ENCODE measurements at regions not wholly inside any gene's neighbourhood (a gene's known extent, or its start where the extent isn't known, plus 50 kb on each side); places are given as distances from the start of the nearest gene placed in this dataset.

DNA sequence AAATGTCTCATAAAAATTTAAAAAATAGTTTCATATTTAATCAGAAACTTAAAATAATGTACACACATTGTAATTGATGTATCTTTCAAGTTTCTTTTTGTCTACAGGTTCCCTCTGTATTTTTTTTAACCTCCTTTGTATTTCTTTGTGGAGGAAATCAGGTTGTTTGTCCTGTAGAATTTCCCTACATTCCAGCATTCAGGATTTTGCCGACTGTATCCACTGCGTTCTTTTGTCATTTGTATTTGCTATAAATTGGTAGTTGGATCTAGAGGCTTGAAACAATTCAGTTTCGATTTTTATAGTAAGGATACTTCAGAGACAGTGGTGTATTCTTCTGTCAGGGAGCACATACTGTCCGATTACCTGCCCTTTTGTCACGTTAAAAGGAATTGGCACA, 367.2 kb downstream of the SOX2 start:
- Histone ChIP-seq H3K27me3 (ENCODE audit: control insufficient read depth, insufficient read depth, low read length) (no peaks in the 10 kb centered on the region), H3K4me3 (ENCODE audit: low read length) (no peak overlapping the region), H3K36me3 (ENCODE audit: control insufficient read depth, insufficient read depth, low read length) (no peaks in the 10 kb centered on the region), H3K27ac (ENCODE audit: low read length) (no peak overlapping the region), H3K9me3 (replicated peaks; ENCODE audit: control insufficient read depth, low read depth, low read length) (no peaks in the 10 kb centered on the region), H3K4me1 (ENCODE audit: control insufficient read depth, insufficient read depth, low read length) (no peaks in the 10 kb centered on the region)
- WGBS (ENCODE audit: insufficient coverage): no CpG with 5 or more reads among the region's 5 CpGs
- no peak for DNase-seq

DNA sequence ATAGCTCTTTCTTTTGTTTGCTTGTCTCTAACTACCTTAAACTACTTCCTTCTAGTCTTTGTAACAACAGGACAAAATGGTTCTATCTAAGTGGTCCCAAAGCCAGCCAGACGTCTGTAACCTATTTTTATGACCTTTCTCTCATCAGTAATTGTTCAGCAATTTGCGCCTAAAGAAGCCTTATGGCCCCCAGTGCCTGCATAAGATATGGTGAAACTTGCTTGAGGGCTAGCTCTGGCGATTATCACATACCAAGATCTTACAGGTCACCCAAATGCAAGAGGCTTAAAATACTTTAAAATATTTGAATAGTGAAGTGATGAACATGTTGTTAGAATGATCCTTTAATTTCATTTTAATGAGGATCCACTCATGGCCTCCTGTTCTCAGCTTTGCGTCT, 369.4 kb downstream of the SOX2 start:
- no peak overlapping the region for H3K27ac ChIP-seq (ENCODE audit: low read length)
- no peaks in the 10 kb centered on the region for H3K4me1 ChIP-seq (ENCODE audit: control insufficient read depth, insufficient read depth, low read length)
- WGBS (ENCODE audit: insufficient coverage): no CpG with 5 or more reads among the region's 4 CpGs
- H3K9me3 ChIP-seq (replicated peaks; ENCODE audit: control insufficient read depth, low read depth, low read length): no peaks in the 10 kb centered on the region
- no peak for DNase-seq
- H3K27me3 ChIP-seq (ENCODE audit: control insufficient read depth, insufficient read depth, low read length): no peaks in the 10 kb centered on the region
- H3K4me3 ChIP-seq (ENCODE audit: low read length): no peak overlapping the region
- no peaks in the 10 kb centered on the region for H3K36me3 ChIP-seq (ENCODE audit: control insufficient read depth, insufficient read depth, low read length)

DNA sequence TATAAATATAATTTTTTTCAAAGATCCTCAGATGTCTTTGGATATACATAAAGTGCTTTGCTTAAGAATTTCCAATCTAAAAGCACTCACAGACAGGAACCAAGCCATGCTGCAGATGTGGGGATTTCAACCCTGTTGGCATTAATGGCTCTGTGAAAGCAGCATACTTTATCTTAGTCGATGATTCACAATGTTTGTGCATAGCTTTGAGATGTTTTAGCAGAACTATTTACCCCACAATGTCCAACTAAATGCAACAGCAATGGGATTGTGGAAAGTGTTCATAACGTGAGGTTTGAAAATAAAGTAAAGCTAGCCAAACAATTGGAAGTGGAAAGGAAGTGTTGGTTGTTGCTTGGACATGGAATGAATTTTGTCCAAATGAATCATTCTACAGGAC, 371.4 kb downstream of the SOX2 start:
- DNase-seq: no peak
- no CpG with 5 or more reads among the region's 2 CpGs for WGBS (ENCODE audit: insufficient coverage)

DNA sequence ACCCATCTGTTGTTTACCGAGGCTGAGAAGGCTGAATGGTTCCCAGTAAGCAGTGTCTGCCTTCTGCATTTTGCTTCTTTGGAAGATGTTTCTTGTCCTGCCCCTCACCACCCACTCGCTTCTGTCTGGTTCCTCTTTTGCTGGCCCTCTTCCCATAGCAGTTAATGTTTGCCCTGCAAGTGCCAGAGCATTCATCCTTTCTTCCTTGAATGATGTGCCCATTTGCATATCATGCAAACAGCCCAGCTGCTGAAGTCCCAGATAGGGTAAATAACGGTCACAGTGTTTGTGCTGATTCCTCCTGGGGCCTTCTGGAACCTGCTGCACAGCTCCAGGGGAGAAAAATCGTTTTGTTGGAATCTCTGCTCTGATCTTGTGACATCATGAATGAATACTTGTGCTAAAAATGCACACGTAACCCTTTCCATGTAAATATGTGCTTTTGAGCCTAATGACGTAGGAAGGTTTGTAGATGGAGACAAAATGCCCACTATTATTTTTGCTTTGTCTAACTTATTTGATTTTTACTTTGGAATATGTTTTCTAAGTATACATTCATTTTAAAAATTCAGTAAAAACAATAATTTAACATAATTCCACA, 381.0 kb downstream of the SOX2 start:
- Histone ChIP-seq H3K9me3 (replicated peaks; ENCODE audit: control insufficient read depth, low read depth, low read length) (no peaks in the 10 kb centered on the region), H3K27ac (ENCODE audit: low read length) (no peak overlapping the region), H3K36me3 (ENCODE audit: control insufficient read depth, insufficient read depth, low read length) (no peaks in the 10 kb centered on the region), H3K4me1 (ENCODE audit: control insufficient read depth, insufficient read depth, low read length) (no peaks in the 10 kb centered on the region), H3K4me3 (ENCODE audit: low read length) (no peak overlapping the region), H3K27me3 (ENCODE audit: control insufficient read depth, insufficient read depth, low read length) (no peaks in the 10 kb centered on the region)
- WGBS (ENCODE audit: insufficient coverage): 0% methylated on average over 2 of the region's 6 CpGs
- peak; percentile 16 for DNase-seq

More for the DNA sequence above, 371.4 kb downstream of the SOX2 start:
- Histone ChIP-seq H3K4me1 (ENCODE audit: control insufficient read depth, insufficient read depth, low read length) (no peaks in the 10 kb centered on the region), H3K27me3 (ENCODE audit: control insufficient read depth, insufficient read depth, low read length) (no peaks in the 10 kb centered on the region), H3K27ac (ENCODE audit: low read length) (no peak overlapping the region), H3K9me3 (replicated peaks; ENCODE audit: control insufficient read depth, low read depth, low read length) (no peaks in the 10 kb centered on the region), H3K4me3 (ENCODE audit: low read length) (no peak overlapping the region), H3K36me3 (ENCODE audit: control insufficient read depth, insufficient read depth, low read length) (no peaks in the 10 kb centered on the region)

DNA sequence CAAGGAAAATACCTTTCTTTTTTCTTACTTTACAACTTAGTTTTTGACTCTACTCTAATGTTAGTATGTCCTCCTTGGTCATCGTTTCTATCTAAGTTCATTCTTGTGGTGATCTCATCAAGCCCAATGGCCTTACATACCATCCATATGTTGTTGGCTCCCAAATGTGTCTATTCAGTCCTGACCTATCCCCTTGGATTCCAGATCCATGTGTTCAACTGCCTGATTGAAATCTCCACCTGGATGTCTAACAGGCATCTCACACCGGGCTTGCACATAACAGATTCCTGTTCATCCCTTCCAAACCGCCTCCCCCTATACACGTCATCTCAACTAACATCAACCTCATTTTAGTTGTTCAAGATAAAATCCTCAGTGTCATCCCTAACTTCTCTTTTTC, 382.6 kb downstream of the SOX2 start:
- no peak overlapping the region for H3K27ac ChIP-seq (ENCODE audit: low read length)
- no peaks in the 10 kb centered on the region for H3K27me3 ChIP-seq (ENCODE audit: control insufficient read depth, insufficient read depth, low read length)

DNA sequence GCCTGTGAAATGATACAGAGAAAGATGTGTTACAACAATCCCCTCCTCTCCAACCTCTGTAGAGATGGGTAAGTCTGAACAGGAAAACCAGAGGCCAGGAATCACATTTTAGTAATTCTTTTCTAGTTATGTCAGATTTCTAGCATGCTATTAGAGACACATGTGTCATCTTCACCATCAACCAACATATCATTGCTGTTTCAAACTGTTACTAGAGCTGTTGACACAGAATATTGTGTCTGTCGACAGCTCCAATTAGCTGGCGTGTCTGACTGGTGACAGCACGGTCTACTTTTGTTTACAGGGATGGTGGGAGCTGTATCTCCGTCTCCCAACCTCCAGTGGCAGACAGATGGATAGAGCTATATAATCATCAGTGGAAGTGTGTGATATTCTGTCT, 393.2 kb downstream of the SOX2 start:
- no peak for DNase-seq
- H3K27ac ChIP-seq (ENCODE audit: low read length): no peak overlapping the region
- 72% methylated on average over 3 of the region's 4 CpGs for WGBS (ENCODE audit: insufficient coverage)
- no peak overlapping the region for H3K4me3 ChIP-seq (ENCODE audit: low read length)
- H3K9me3 ChIP-seq (replicated peaks; ENCODE audit: control insufficient read depth, low read depth, low read length): peaks cover 7% of the 10 kb centered on the region
- no peaks in the 10 kb centered on the region for H3K36me3 ChIP-seq (ENCODE audit: control insufficient read depth, insufficient read depth, low read length)
- H3K27me3 ChIP-seq (ENCODE audit: control insufficient read depth, insufficient read depth, low read length): no peaks in the 10 kb centered on the region
- no peaks in the 10 kb centered on the region for H3K4me1 ChIP-seq (ENCODE audit: control insufficient read depth, insufficient read depth, low read length)

More for the DNA sequence above, 382.6 kb downstream of the SOX2 start:
- Histone ChIP-seq H3K4me3 (ENCODE audit: low read length) (no peak overlapping the region), H3K9me3 (replicated peaks; ENCODE audit: control insufficient read depth, low read depth, low read length) (no peaks in the 10 kb centered on the region), H3K36me3 (ENCODE audit: control insufficient read depth, insufficient read depth, low read length) (no peaks in the 10 kb centered on the region), H3K4me1 (ENCODE audit: control insufficient read depth, insufficient read depth, low read length) (no peaks in the 10 kb centered on the region)
- WGBS (ENCODE audit: insufficient coverage): 83% methylated on average over 4 of the region's 4 CpGs
- no peak for DNase-seq

DNA sequence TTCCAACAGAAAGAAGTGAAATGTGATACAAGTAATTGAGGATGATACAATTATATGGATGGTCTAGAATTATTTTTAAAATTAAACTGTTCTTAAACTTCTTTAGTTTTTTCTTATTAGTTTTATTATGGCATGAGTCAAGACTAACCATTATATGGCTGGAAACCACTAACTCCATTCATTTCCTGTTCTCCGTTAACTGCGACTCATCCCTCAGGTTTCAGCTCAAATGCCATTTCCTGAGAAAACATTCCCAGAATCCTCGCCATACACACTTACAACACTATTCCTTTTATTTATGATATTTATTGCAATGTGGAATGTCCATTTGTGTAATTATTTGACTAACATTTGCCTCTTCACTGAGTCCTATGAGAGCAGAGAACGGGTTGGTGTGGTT, 394.1 kb downstream of the SOX2 start:
- Histone ChIP-seq H3K27ac (ENCODE audit: low read length) (no peak overlapping the region), H3K4me1 (ENCODE audit: control insufficient read depth, insufficient read depth, low read length) (no peaks in the 10 kb centered on the region), H3K27me3 (ENCODE audit: control insufficient read depth, insufficient read depth, low read length) (no peaks in the 10 kb centered on the region), H3K4me3 (ENCODE audit: low read length) (no peak overlapping the region), H3K36me3 (ENCODE audit: control insufficient read depth, insufficient read depth, low read length) (no peaks in the 10 kb centered on the region), H3K9me3 (replicated peaks; ENCODE audit: control insufficient read depth, low read depth, low read length) (peaks cover 5% of the 10 kb centered on the region)
- no CpG with 5 or more reads among the region's 4 CpGs for WGBS (ENCODE audit: insufficient coverage)
- DNase-seq: no peak

DNA sequence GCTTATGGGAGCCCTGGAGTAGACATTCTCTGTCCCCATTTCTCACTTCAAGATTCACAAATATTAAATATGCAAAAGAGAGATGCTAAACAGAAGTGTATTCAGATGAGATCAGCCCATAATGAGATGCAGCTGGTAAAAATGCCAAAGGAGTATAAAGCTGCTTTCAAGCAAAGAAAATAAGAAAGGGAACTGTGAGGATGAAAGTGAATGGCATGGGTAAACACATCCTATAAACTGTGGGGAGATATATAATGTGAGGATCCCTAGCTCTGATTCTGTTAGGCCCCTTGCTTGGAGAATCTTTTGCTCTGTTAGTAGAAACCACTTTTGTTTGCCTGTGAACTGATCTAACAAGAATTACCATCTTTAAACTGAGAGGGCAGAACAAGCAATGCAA, 396.6 kb downstream of the SOX2 start:
- Histone ChIP-seq H3K27ac (ENCODE audit: low read length) (no peak overlapping the region), H3K9me3 (replicated peaks; ENCODE audit: control insufficient read depth, low read depth, low read length) (peaks cover 4% of the 10 kb centered on the region), H3K27me3 (ENCODE audit: control insufficient read depth, insufficient read depth, low read length) (no peaks in the 10 kb centered on the region), H3K36me3 (ENCODE audit: control insufficient read depth, insufficient read depth, low read length) (no peaks in the 10 kb centered on the region), H3K4me1 (ENCODE audit: control insufficient read depth, insufficient read depth, low read length) (no peaks in the 10 kb centered on the region), H3K4me3 (ENCODE audit: low read length) (no peak overlapping the region)
- DNase-seq: no peak

DNA sequence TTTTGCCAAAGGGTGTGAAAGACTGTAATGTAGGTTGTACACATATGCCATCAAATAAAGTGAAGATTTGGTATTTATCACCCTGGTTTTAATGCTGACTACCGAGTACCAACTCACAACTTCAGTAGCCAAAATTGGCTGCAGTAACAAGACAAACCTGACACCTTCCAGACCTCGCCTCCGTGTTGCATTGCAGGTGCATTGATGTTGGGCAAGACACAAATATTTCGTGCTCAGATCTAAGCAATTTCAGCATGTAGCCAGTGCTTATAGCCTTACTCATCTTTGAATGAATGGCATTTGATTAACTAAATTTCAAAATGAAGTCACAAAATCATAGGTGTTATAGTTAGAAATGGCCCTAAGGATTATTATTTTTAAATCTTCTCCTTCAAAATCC, 400.2 kb downstream of the SOX2 start:
- H3K4me1 ChIP-seq (ENCODE audit: control insufficient read depth, insufficient read depth, low read length): no peaks in the 10 kb centered on the region
- no peak overlapping the region for H3K4me3 ChIP-seq (ENCODE audit: low read length)
- no peak for DNase-seq
- H3K9me3 ChIP-seq (replicated peaks; ENCODE audit: control insufficient read depth, low read depth, low read length): peaks cover 4% of the 10 kb centered on the region
- WGBS (ENCODE audit: insufficient coverage): 80% methylated on average over 1 of the region's 4 CpGs
- no peaks in the 10 kb centered on the region for H3K27me3 ChIP-seq (ENCODE audit: control insufficient read depth, insufficient read depth, low read length)
- no peaks in the 10 kb centered on the region for H3K36me3 ChIP-seq (ENCODE audit: control insufficient read depth, insufficient read depth, low read length)
- no peak overlapping the region for H3K27ac ChIP-seq (ENCODE audit: low read length)

DNA sequence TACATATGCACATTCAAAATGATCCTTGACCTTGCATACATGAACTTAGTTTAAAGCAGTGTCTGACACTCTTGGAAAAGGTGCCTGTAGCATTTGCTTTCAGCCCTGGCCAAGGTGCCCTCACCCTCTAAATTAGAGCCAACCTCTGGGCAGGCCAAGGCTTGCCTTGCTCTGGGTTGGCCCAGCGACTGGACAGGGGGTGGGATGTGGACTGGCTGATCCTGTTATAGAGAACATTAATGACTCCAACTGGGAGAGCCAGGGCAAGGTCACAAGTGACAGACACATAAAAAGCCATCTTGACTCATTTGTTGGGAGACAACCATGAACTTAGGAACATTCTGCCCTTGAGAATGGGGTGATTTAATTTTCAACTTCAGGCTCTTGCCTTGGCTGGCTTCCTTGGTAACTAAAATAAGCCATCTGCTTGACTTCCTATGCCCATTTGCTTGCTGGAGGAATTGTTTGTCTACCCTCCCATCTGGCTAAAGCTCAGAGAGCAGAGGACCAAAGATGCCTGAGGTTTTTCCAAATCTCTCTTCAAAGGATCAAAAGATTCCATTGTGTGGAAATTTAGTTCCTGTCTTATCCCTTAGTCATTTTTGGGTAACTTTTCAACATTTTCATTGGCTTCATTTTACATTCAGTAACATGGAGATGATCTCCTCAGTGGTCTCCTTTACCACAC, 403.7 kb downstream of the SOX2 start:
- H3K9me3 ChIP-seq (replicated peaks; ENCODE audit: control insufficient read depth, low read depth, low read length): no peaks in the 10 kb centered on the region
- DNase-seq: no peak
- no peak overlapping the region for H3K4me3 ChIP-seq (ENCODE audit: low read length)
- no peak overlapping the region for H3K27ac ChIP-seq (ENCODE audit: low read length)
- no peaks in the 10 kb centered on the region for H3K36me3 ChIP-seq (ENCODE audit: control insufficient read depth, insufficient read depth, low read length)
- WGBS (ENCODE audit: insufficient coverage): no CpG with 5 or more reads among the region's 1 CpG
- H3K27me3 ChIP-seq (ENCODE audit: control insufficient read depth, insufficient read depth, low read length): no peaks in the 10 kb centered on the region
- no peaks in the 10 kb centered on the region for H3K4me1 ChIP-seq (ENCODE audit: control insufficient read depth, insufficient read depth, low read length)

DNA sequence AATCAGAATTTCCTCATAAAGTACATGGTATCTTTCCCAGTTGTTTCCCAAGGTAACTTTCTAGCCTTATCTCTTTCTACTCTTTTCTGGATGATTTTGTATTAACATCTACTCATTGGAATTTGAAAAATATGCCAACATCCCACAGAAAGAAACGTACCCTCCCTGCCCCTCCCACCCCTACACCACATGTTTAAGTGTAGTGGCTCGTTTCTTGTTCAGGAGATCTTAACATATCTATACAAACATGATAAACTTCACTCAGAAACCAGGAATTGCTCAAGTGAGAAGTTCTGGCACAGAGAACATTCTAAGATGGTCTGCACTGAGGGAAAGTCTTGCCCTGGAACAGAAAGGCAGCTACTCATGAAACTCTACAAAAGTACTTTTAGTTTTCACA, 404.7 kb downstream of the SOX2 start:
- Histone ChIP-seq H3K9me3 (replicated peaks; ENCODE audit: control insufficient read depth, low read depth, low read length) (no peaks in the 10 kb centered on the region), H3K27ac (ENCODE audit: low read length) (no peak overlapping the region), H3K27me3 (ENCODE audit: control insufficient read depth, insufficient read depth, low read length) (no peaks in the 10 kb centered on the region), H3K4me1 (ENCODE audit: control insufficient read depth, insufficient read depth, low read length) (no peaks in the 10 kb centered on the region), H3K36me3 (ENCODE audit: control insufficient read depth, insufficient read depth, low read length) (no peaks in the 10 kb centered on the region), H3K4me3 (ENCODE audit: low read length) (no peak overlapping the region)
- whole genome bisulfite sequencing (ENCODE audit: insufficient coverage): no CpG with 5 or more reads among the region's 2 CpGs
- no peak for DNase-seq
